Vagina (tissue), 2 donors: ENCODE measurements at regions not wholly inside any gene's neighbourhood (a gene's known extent, or its start where the extent isn't known, plus 50 kb on each side); places are given as distances from the start of the nearest gene placed in this dataset.

Source experiments
- DNase-seq, 2 donors: peaks; one replicate each; pipeline ENCODE4 v3.0.0-alpha.2; 2017; ENCODE audit errors: extremely low spot score in 2 of 2
- H3K27ac ChIP-seq: fragments of 200-600 bp; sonication (generic); one replicate; pipeline ENCODE4 v1.5.1; 2019
- H3K27me3 ChIP-seq: fragments of 200-600 bp; sonication (generic); one replicate; pipeline ENCODE4 v1.5.1; 2019
- H3K36me3 ChIP-seq, 2 donors: fragments of 200-600 bp; sonication (generic); one replicate each; pipeline ENCODE4 v1.5.1; 2017 to 2019
- H3K4me1 ChIP-seq: fragments of 200-600 bp; sonication (generic); one replicate; pipeline ENCODE4 v1.5.1; 2019
- H3K4me3 ChIP-seq, 2 donors: fragments of 200-600 bp; sonication (generic); 1 replicate in 1 of 2; 2 replicates in 1 of 2; pipeline ENCODE4 v1.5.1; 2016 to 2019
- H3K9me3 ChIP-seq: fragments of 200-600 bp; sonication (generic); one replicate; pipeline ENCODE4 v1.5.1; 2019
- CTCF ChIP-seq, 3 experiments: fragments of 450-650 bp in 2 of 3; fragments of 200-600 bp in 1 of 3; sonication (generic) in 1 of 3; IDR thresholded peaks; one replicate each; pipeline ENCODE4 v1.5.1; 2017 to 2019; ENCODE audit warnings: antibody characterized with exemption in 3 of 3, mild to moderate bottlenecking in 2 of 3, moderate library complexity in 2 of 3
- POLR2A ChIP-seq, 2 donors: fragments of 450-650 bp; IDR thresholded peaks; one replicate each; pipeline ENCODE4 v1.6.1; 2017; ENCODE audit warnings: antibody characterized with exemption in 2 of 2, mild to moderate bottlenecking in 2 of 2, moderate library complexity in 2 of 2
- POLR2AphosphoS5 ChIP-seq, 2 donors: sonication (generic); formaldehyde crosslinking; IDR thresholded peaks; one replicate each; pipeline ENCODE4 v1.9.0; 2017; ENCODE audit warnings: antibody characterized with exemption in 2 of 2, mild to moderate bottlenecking in 2 of 2, low read depth in 1 of 2; ENCODE audit not compliant: insufficient read depth in 1 of 2
- intact Hi-C: fragments of 100-400 bp; cut with DNase I; formaldehyde crosslinking; loops from one replicate; pipeline ENCODE4 v1.15.1; 2023

GRCh38 chr2:7133521-7133920, 216.3 kb downstream of the RNF144A start:
- H3K4me1 ChIP-seq: no peaks in the 10 kb centered on the region
- TF ChIP-seq POLR2A (IDR thresholded peaks at IDR 0.05) (no peak), POLR2AphosphoS5 (IDR thresholded peaks at IDR 0.05; ENCODE audit: insufficient read depth in 1 of 2, low read depth in 1 of 2) (no peak), CTCF (IDR thresholded peaks at IDR 0.05) (no peak)
- no peak overlapping the region for H3K4me3 ChIP-seq
- no peak for DNase-seq
- no peaks in the 10 kb centered on the region for H3K27me3 ChIP-seq
- H3K27ac ChIP-seq: no peak overlapping the region
- no peaks in the 10 kb centered on the region for H3K9me3 ChIP-seq
- no peaks in the 10 kb centered on the region for H3K36me3 ChIP-seq
- intact Hi-C loops: no loop called here

GRCh38 chr2:7140306-7140705, 223.1 kb downstream of the RNF144A start:
- H3K4me1 ChIP-seq: no peaks in the 10 kb centered on the region
- intact Hi-C loops: no loop called here
- no peaks in the 10 kb centered on the region for H3K9me3 ChIP-seq
- no peak for TF ChIP-seq CTCF (IDR thresholded peaks at IDR 0.05)
- no peak for TF ChIP-seq POLR2AphosphoS5 (IDR thresholded peaks at IDR 0.05; ENCODE audit: insufficient read depth in 1 of 2, low read depth in 1 of 2)
- TF ChIP-seq POLR2A (IDR thresholded peaks at IDR 0.05): no peak
- H3K27me3 ChIP-seq: no peaks in the 10 kb centered on the region
- H3K36me3 ChIP-seq: no peaks in the 10 kb centered on the region
- no peak overlapping the region for H3K27ac ChIP-seq
- DNase-seq: no peak
- H3K4me3 ChIP-seq: no peak overlapping the region

- Histone ChIP-seq H3K27ac (no peak overlapping the region), H3K4me1 (no peaks in the 10 kb centered on the region), H3K36me3 (no peaks in the 10 kb centered on the region), H3K27me3 (no peaks in the 10 kb centered on the region), H3K9me3 (no peaks in the 10 kb centered on the region), H3K4me3 (no peak overlapping the region)
- TF ChIP-seq CTCF (IDR thresholded peaks at IDR 0.05): no peak
- TF ChIP-seq POLR2A (IDR thresholded peaks at IDR 0.05): no peak
- TF ChIP-seq POLR2AphosphoS5 (IDR thresholded peaks at IDR 0.05; ENCODE audit: insufficient read depth in 1 of 2, low read depth in 1 of 2): no peak
- intact Hi-C loops: no loop called here
- DNase-seq: no peak
Observed at GRCh38 chr2:7145707-7146106, 228.5 kb downstream of the RNF144A start.

GRCh38 chr2:7146151-7146550, 228.9 kb downstream of the RNF144A start:
- no peaks in the 10 kb centered on the region for H3K27me3 ChIP-seq
- DNase-seq: no peak
- no peaks in the 10 kb centered on the region for H3K9me3 ChIP-seq
- H3K4me3 ChIP-seq: no peak overlapping the region
- H3K27ac ChIP-seq: no peak overlapping the region
- intact Hi-C loops: no loop called here
- no peaks in the 10 kb centered on the region for H3K4me1 ChIP-seq
- H3K36me3 ChIP-seq: no peaks in the 10 kb centered on the region
- TF ChIP-seq POLR2A (IDR thresholded peaks at IDR 0.05): no peak
- no peak for TF ChIP-seq POLR2AphosphoS5 (IDR thresholded peaks at IDR 0.05; ENCODE audit: insufficient read depth in 1 of 2, low read depth in 1 of 2)
- TF ChIP-seq CTCF (IDR thresholded peaks at IDR 0.05): no peak

- H3K27me3 ChIP-seq: no peaks in the 10 kb centered on the region
- no peaks in the 10 kb centered on the region for H3K36me3 ChIP-seq
- intact Hi-C loops: no loop called here
Observed at GRCh38 chr2:7154656-7155055, 237.4 kb downstream of the RNF144A start.

More at GRCh38 chr2:7154656-7155055, 237.4 kb downstream of the RNF144A start:
- no peak overlapping the region for H3K27ac ChIP-seq
- H3K9me3 ChIP-seq: no peaks in the 10 kb centered on the region
- DNase-seq: no peak
- no peaks in the 10 kb centered on the region for H3K4me1 ChIP-seq
- TF ChIP-seq CTCF (IDR thresholded peaks at IDR 0.05) (no peak), POLR2A (IDR thresholded peaks at IDR 0.05) (no peak), POLR2AphosphoS5 (IDR thresholded peaks at IDR 0.05; ENCODE audit: insufficient read depth in 1 of 2, low read depth in 1 of 2) (no peak)
- no peak overlapping the region for H3K4me3 ChIP-seq
